NB4 (cell line): ENCODE measurements at regions not wholly inside any gene's neighbourhood (a gene's known extent, or its start where the extent isn't known, plus 50 kb on each side); places are given as distances from the start of the nearest gene placed in this dataset.

Experiments
- DNase-seq: peaks from one replicate; pipeline ENCODE4 v3.0.0; 2010; ENCODE audit warnings: low read depth
- H3K4me3 ChIP-seq: one replicate; pipeline ENCODE4 v1.5.1; 2011; ENCODE audit warnings: mild to moderate bottlenecking, low read depth, low read length, moderate library complexity
- MAX ChIP-seq: IDR thresholded peaks from 2 replicates; pipeline ENCODE4 v1.6.1; 2011; ENCODE audit warnings: low read depth, low read length
- MYC ChIP-seq: IDR thresholded peaks from 2 replicates; pipeline ENCODE4 v1.6.1; 2011; ENCODE audit warnings: low read depth, low read length
- POLR2A ChIP-seq: IDR thresholded peaks from 2 replicates; pipeline ENCODE4 v1.6.1; 2011; ENCODE audit warnings: mild to moderate bottlenecking; ENCODE audit not compliant: insufficient read length; ENCODE audit errors: extremely low read depth
- TF ChIP-seq, protein P1 (sequence below): IDR thresholded peaks from one replicate; pipeline ENCODE4 v1.5.1; 2012; ENCODE audit warnings: low read depth, low read length

GRCh38 chr11:128179039-128179438 lies 408.3 kb downstream of the ETS1 start:
- TF ChIP-seq MYC (no peak), MAX (no peak), POLR2A (no peak)
- TF ChIP-seq, protein P1, sequence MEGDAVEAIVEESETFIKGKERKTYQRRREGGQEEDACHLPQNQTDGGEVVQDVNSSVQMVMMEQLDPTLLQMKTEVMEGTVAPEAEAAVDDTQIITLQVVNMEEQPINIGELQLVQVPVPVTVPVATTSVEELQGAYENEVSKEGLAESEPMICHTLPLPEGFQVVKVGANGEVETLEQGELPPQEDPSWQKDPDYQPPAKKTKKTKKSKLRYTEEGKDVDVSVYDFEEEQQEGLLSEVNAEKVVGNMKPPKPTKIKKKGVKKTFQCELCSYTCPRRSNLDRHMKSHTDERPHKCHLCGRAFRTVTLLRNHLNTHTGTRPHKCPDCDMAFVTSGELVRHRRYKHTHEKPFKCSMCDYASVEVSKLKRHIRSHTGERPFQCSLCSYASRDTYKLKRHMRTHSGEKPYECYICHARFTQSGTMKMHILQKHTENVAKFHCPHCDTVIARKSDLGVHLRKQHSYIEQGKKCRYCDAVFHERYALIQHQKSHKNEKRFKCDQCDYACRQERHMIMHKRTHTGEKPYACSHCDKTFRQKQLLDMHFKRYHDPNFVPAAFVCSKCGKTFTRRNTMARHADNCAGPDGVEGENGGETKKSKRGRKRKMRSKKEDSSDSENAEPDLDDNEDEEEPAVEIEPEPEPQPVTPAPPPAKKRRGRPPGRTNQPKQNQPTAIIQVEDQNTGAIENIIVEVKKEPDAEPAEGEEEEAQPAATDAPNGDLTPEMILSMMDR = no peak
- no peak for DNase-seq
- no peak overlapping the region for H3K4me3 ChIP-seq

- TF ChIP-seq MYC = no peak
- TF ChIP-seq, protein P1 = no peak
- TF ChIP-seq MAX = no peak
- no peak for TF ChIP-seq POLR2A
- H3K4me3 ChIP-seq = no peak overlapping the region
- DNase-seq = no peak
These were observed 412.7 kb downstream of the ETS1 start for GRCh38 chr11:128174465-128175291.

DNA sequence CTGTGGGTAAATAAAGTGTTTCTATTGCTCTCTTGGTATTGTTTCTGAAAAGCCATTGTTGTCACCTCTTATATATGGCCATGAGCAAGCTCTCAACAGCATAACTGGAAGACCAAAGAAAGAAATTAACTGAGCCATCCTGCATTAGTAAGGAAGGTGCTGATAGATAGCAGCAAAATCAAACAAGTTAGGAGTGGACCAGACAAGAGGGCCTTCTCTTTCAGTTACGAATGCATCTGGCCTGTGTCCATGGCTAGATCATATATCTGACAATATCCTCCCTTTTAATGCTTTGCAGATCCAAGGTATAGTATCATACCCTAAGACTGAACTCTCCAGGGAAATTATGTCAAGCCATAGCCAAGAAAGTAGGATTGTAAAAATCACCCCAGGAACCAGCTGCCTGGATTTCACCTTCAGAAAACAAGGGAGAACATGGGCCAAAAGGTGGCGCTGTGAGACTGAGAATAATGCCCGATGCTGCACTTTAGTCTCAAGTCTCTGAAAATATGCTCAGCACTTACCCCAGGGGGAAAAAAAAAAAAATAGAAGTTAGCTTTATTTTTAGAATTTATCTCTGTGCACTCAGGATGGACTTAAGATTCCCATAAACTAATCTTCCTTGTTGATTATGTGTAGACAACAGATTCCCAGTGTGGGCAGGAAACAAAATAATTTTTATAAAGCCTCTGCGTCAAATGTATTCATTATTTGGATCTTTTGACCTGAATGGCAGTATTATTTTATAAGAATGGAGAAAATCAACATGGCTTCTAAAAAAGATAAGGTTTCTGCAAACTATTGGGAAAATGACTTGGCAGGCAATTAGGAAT lies 415.1 kb downstream of the ETS1 start:
- peak; percentile 84 for DNase-seq
- TF ChIP-seq, protein P1 = peak; percentile 74
- TF ChIP-seq MYC = peak; percentile 49; the same call in 1 of the 2 replicates
- no peak for TF ChIP-seq POLR2A
- H3K4me3 ChIP-seq = no peak overlapping the region

DNA sequence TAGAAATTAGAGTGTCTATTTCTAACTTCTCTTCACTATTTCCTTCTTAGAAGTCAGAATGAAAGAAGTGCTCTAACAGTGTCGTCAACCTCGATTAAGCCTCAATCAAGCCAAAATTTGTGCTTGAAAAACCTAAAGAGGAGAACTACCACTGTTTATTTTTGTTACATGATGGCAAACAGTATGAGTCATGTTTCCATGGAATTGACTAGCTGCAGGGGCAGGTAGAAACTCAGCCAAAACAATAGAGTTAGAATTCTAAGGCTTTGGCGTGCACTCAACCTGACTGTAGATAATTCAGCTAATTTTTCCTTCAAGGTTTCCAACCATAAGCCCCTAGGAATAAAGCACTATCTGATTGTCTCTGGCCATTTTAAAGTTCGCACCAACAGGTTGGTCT lies 415.9 kb downstream of the ETS1 start:
- DNase-seq = no peak
- no peak for TF ChIP-seq MYC
- TF ChIP-seq, protein P1 = no peak
- TF ChIP-seq POLR2A = no peak
- no peak for TF ChIP-seq MAX
- no peak overlapping the region for H3K4me3 ChIP-seq

DNA sequence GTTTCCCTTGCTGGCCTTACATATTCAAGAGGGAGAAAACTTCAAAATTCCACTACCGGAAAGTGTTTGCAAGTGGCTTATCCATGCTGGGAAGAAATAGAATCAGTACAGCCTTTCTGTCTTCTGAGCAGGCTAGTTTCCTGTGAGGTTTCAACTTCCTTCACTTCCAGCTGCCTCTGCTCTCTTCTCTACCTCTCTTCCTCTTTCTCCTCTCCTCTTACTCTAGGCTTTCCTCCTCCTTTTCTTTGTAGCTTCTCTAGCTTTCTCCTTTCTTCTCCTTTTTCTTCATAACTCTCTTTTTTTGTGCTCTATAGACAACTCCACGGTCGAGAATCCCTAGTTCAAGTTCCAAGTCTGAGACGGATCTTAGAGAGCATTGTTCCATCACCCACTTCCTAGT lies 421.8 kb downstream of the ETS1 start:
- H3K4me3 ChIP-seq = no peak overlapping the region
- TF ChIP-seq, protein P1 = no peak
- TF ChIP-seq POLR2A (no peak), MAX (no peak), MYC (no peak)
- no peak for DNase-seq
